Endothelial cell of umbilical vein (primary cell): ENCODE measurements at regions not wholly inside any gene's neighbourhood (a gene's known extent, or its start where the extent isn't known, plus 50 kb on each side); places are given as distances from the start of the nearest gene placed in this dataset.
"Not testable (repeated sequence)": the region's sequence is repeated elsewhere in the genome, so short reads cannot be mapped to it uniquely, and the experiment has no call there.

Experiments
- BruUV-seq: library from RNA; stranded (reverse); fragments of 400-500 nt; replicated peaks from 2 replicates; lab custom pipeline; 2021; lab: Mats Ljungman, UMichigan
- CTCF ChIA-PET: fragments of 300-600, 350-600 bp; sonication (Branson Sonifier 250); formaldehyde crosslinking; loops from one replicate; lab custom pipeline; 2021; ENCODE audit warnings: antibody characterized with exemption, inconsistent platforms; lab: Charles Lee
- POLR2A ChIA-PET: fragments of 300-600, 350-600 bp; sonication (Branson Sonifier 250); formaldehyde crosslinking; loops from one replicate; lab custom pipeline; 2021; ENCODE audit warnings: antibody characterized with exemption, inconsistent platforms; lab: Charles Lee
- DNase-seq: peaks from one replicate; pipeline ENCODE4 v3.0.0-alpha.2; 2011; ENCODE audit warnings: low read depth, low spot score
- FAIRE-seq: peaks from 2 replicates; lab custom pipeline; 2011; peaks lifted over from hg19 to GRCh38; lab: Jason Lieb, UNC
- H2AFZ ChIP-seq: 2 replicates; pipeline ENCODE4 v1.6.0; 2012; ENCODE audit warnings: low read depth, low read length, control low read depth, inconsistent platforms
- H3K27ac ChIP-seq: 2 replicates; pipeline ENCODE4 v1.5.1; 2011; ENCODE audit warnings: low read depth, mild to moderate bottlenecking, control low read depth, low read length, moderate library complexity; ENCODE audit not compliant: insufficient read depth
- H3K27me3 ChIP-seq, 2 experiments: 2 replicates each; pipeline versions ENCODE4 v1.6.0 to v1.6.1; 2011; ENCODE audit warnings: low read length in 2 of 2, mixed read lengths in 1 of 2; ENCODE audit not compliant: control insufficient read depth in 2 of 2, insufficient read depth in 2 of 2
- H3K36me3 ChIP-seq, 2 experiments: 2 replicates in 1 of 2; 3 replicates in 1 of 2; pipeline ENCODE4 v1.5.1; 2011; ENCODE audit warnings: low read length in 2 of 2, mild to moderate bottlenecking in 1 of 2, moderate library complexity in 1 of 2; ENCODE audit not compliant: control insufficient read depth in 2 of 2, insufficient read depth in 2 of 2; ENCODE audit errors: extremely low read depth in 1 of 2
- H3K4me1 ChIP-seq: 3 replicates; pipeline ENCODE4 v1.5.1; 2011; ENCODE audit warnings: mild to moderate bottlenecking, low read length; ENCODE audit not compliant: control insufficient read depth, insufficient read depth; ENCODE audit errors: extremely low read depth
- H3K4me2 ChIP-seq: 2 replicates; pipeline ENCODE4 v1.6.1; 2011; ENCODE audit warnings: low read length, control low read depth, mixed read lengths; ENCODE audit not compliant: insufficient read depth
- H3K4me3 ChIP-seq, 3 experiments: fragments of 200-600 bp in 1 of 3; sonication (generic), shearing (Covaris generic) in 1 of 3; replicated peaks in 1 of 3; 2 replicates each; pipeline ENCODE4 v1.5.1; 2011 to 2016; ENCODE audit warnings: control low read depth in 3 of 3, low read length in 3 of 3, mild to moderate bottlenecking in 2 of 3, inconsistent platforms in 1 of 3, low read depth in 1 of 3, moderate library complexity in 1 of 3; ENCODE audit not compliant: insufficient read depth in 1 of 3
- H3K79me2 ChIP-seq: 2 replicates; pipeline ENCODE4 v1.6.0; 2012; ENCODE audit warnings: low read length, inconsistent platforms; ENCODE audit not compliant: control insufficient read depth, insufficient read depth
- H3K9ac ChIP-seq: replicated peaks from 2 replicates; pipeline ENCODE3; 2011; ENCODE audit warnings: low read length, control low read depth; ENCODE audit not compliant: insufficient read depth; ENCODE audit errors: extremely low read depth
- H3K9me1 ChIP-seq: replicated peaks from 3 replicates; pipeline ENCODE4 v1.6.0; 2011; ENCODE audit warnings: mild to moderate bottlenecking, low read length; ENCODE audit not compliant: control insufficient read depth, insufficient read depth; ENCODE audit errors: extremely low read depth
- H3K9me3 ChIP-seq: replicated peaks from 2 replicates; pipeline ENCODE4 v1.5.1; 2012; ENCODE audit warnings: low read length, inconsistent platforms; ENCODE audit not compliant: control insufficient read depth, insufficient read depth
- H4K20me1 ChIP-seq: replicated peaks from 2 replicates; pipeline ENCODE3; 2011; ENCODE audit warnings: mild to moderate bottlenecking, low read length; ENCODE audit not compliant: control insufficient read depth, insufficient read depth; ENCODE audit errors: extremely low read depth
- CTCF ChIP-seq, 2 donors: IDR thresholded peaks; 1 replicate in 1 of 2; 2 replicates in 1 of 2; pipeline ENCODE4 v1.5.1; 2011; ENCODE audit warnings: low read length in 2 of 2, mild to moderate bottlenecking in 2 of 2, moderate library complexity in 2 of 2, control low read depth in 1 of 2, inconsistent platforms in 1 of 2, low read depth in 1 of 2; ENCODE audit not compliant: insufficient read depth in 1 of 2; ENCODE audit errors: extremely low read depth in 1 of 2
- EZH2 ChIP-seq: IDR thresholded peaks from 2 replicates; pipeline ENCODE4 v1.6.1; 2012; ENCODE audit warnings: borderline replicate concordance, low read depth, mild to moderate bottlenecking, moderate library complexity, low read length, inconsistent platforms; ENCODE audit not compliant: severe bottlenecking
- FOS ChIP-seq: IDR thresholded peaks from 2 replicates; pipeline ENCODE4 v1.6.1; 2011; ENCODE audit warnings: mild to moderate bottlenecking, low read length, moderate library complexity, borderline replicate concordance; ENCODE audit not compliant: insufficient read depth
- GATA2 ChIP-seq: IDR thresholded peaks from 2 replicates; pipeline ENCODE4 v1.7.0; 2011; ENCODE audit warnings: low read depth, mild to moderate bottlenecking, moderate library complexity, mixed read lengths, low read length; ENCODE audit not compliant: insufficient read length, insufficient read depth
- JUN ChIP-seq: IDR thresholded peaks from 2 replicates; pipeline ENCODE4 v1.6.1; 2011; ENCODE audit warnings: borderline replicate concordance, low read depth; ENCODE audit not compliant: insufficient read length, insufficient read depth
- MAX ChIP-seq: IDR thresholded peaks from 2 replicates; pipeline ENCODE4 v1.6.1; 2011; ENCODE audit not compliant: insufficient read depth, insufficient read length
- MYC ChIP-seq: IDR thresholded peaks from one replicate; pipeline ENCODE4 v1.6.1; 2011; ENCODE audit warnings: mild to moderate bottlenecking, low read depth, low read length
- POLR2A ChIP-seq: IDR thresholded peaks from 2 replicates; pipeline ENCODE4 v1.6.1; 2012; ENCODE audit warnings: low read depth, mild to moderate bottlenecking, control low read depth, low read length
- POLR2AphosphoS5 ChIP-seq: IDR thresholded peaks from 2 replicates; pipeline ENCODE4 v1.6.1; 2012; ENCODE audit warnings: low read depth, mild to moderate bottlenecking, control low read depth, low read length, moderate library complexity; ENCODE audit not compliant: insufficient read depth
- dilution Hi-C: fragments of 300-500 bp; cut with MboI; formaldehyde crosslinking; loops from one replicate; pipeline ENCODE4 v1.15.0; 2019; ENCODE audit warnings: low sequenced_read_pairs; ENCODE audit not compliant: extremely low pct_ligation_motif_present
- intact Hi-C: fragments of 100-400 bp; cut with micrococcal nuclease; formaldehyde crosslinking; loops from one replicate; pipeline ENCODE4 v1.10.0; 2022

- no peaks in the 10 kb centered on the region for H4K20me1 ChIP-seq
- TF ChIP-seq POLR2A (no peak), CTCF (IDR thresholded peaks at IDR 0.05; ENCODE audit: extremely low read depth in 1 of 2, insufficient read depth in 1 of 2, low read depth in 1 of 2, low read length in 2 of 2) (no peak), GATA2 (no peak), MYC (no peak), MAX (no peak), JUN (no peak), POLR2AphosphoS5 (no peak), EZH2 (no peak), FOS (no peak)
- intact Hi-C loops = no loop called here
- H3K4me3 ChIP-seq = no peak overlapping the region
- no peaks in the 10 kb centered on the region for H3K9me1 ChIP-seq
- no peak overlapping the region for H3K4me2 ChIP-seq
- dilution Hi-C loops = no loop called here
- H3K27me3 ChIP-seq = no peaks in the 10 kb centered on the region
- H3K4me1 ChIP-seq = no peaks in the 10 kb centered on the region
- peaks cover 6% of the 10 kb centered on the region for H3K9me3 ChIP-seq
- ChIA-PET POLR2A (no interaction called here), CTCF (no interaction called here)
- H3K36me3 ChIP-seq = no peaks in the 10 kb centered on the region
- H2AFZ ChIP-seq = no peak overlapping the region
- no TSS peak for BruUV-seq
- no peaks in the 10 kb centered on the region for H3K79me2 ChIP-seq
- H3K9ac ChIP-seq = no peak overlapping the region
- DNase-seq = no peak
- no peak for FAIRE-seq
- H3K27ac ChIP-seq = no peak overlapping the region
Measured at GRCh38 chr7:67663644-67664043, 667.0 kb downstream of the TYW1 start.

- H3K27ac ChIP-seq, H4K20me1 ChIP-seq, H3K4me3 ChIP-seq, BruUV-seq, intact Hi-C loops, H3K4me2 ChIP-seq, DNase-seq, H3K79me2 ChIP-seq, FAIRE-seq, H2AFZ ChIP-seq, H3K9me1 ChIP-seq, H3K9me3 ChIP-seq, dilution Hi-C loops, POLR2A ChIA-PET, H3K36me3 ChIP-seq, CTCF ChIA-PET, H3K4me1 ChIP-seq, H3K9ac ChIP-seq, H3K27me3 ChIP-seq: not testable (repeated sequence)
Measured at GRCh38 chr7:67666359-67666758, 669.7 kb downstream of the TYW1 start.
